ENCODE measurements at regions not wholly inside any gene's neighbourhood (a gene's known extent, or its start where the extent isn't known, plus 50 kb on each side); places are given as distances from the start of the nearest gene placed in this dataset.

DNA sequence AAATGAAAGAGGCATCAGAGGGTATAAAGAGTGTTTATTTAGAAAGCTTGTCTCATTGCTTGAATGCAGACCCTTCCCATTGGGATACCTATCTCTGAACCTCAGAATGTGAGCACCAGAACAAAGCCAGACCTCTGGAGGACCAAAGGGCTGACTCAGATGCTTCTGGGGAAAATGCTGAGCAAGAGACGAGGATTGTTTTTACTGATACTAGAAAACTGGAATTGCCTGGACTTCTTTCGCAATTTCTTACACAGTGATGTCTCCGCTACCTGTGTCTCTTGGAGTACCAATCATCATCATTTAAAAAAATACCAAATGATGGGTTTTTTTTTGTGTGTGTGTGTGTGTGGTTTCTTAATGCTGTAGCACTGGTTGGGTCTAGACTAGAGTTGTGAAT is 55.6 kb upstream of the CCDC85A start:
- TF ChIP-seq, protein P1, sequence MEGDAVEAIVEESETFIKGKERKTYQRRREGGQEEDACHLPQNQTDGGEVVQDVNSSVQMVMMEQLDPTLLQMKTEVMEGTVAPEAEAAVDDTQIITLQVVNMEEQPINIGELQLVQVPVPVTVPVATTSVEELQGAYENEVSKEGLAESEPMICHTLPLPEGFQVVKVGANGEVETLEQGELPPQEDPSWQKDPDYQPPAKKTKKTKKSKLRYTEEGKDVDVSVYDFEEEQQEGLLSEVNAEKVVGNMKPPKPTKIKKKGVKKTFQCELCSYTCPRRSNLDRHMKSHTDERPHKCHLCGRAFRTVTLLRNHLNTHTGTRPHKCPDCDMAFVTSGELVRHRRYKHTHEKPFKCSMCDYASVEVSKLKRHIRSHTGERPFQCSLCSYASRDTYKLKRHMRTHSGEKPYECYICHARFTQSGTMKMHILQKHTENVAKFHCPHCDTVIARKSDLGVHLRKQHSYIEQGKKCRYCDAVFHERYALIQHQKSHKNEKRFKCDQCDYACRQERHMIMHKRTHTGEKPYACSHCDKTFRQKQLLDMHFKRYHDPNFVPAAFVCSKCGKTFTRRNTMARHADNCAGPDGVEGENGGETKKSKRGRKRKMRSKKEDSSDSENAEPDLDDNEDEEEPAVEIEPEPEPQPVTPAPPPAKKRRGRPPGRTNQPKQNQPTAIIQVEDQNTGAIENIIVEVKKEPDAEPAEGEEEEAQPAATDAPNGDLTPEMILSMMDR (IDR thresholded peaks at IDR 0.05): no peak
- TF ChIP-seq EZH2phosphoT487 (IDR thresholded peaks at IDR 0.05): no peak
